ENCODE measurements at regions not wholly inside any gene's neighbourhood (a gene's known extent, or its start where the extent isn't known, plus 50 kb on each side); places are given as distances from the start of the nearest gene placed in this dataset.

DNA sequence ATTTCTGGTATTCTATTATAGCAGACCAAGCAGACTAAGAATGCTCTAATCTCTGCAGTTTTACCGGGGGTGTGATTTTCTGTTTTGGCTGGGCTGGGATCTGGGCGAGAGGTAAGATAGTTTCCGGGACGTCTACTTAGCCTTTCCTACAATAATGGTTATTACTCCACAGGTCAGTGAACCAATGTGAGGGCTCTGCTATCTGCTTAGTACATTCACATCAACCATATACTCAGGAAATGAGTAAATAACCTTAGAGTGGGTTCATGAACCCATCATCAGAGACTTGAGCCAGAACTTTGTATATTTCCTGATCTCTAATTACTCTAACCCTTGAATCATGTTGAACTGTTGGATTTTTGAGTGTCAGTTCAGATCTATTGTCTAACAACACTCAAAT is 90.1 kb upstream of the NOL4 start:
- Histone ChIP-seq H3K27ac (ENCODE audit: low read depth, low read length) (no peak overlapping the region), H3K27me3 (ENCODE audit: control insufficient read depth, insufficient read depth, low read length) (no peaks in the 10 kb centered on the region), H3K9me3 (ENCODE audit: control insufficient read depth, insufficient read depth, low read length) (no peaks in the 10 kb centered on the region), H3K4me3 (ENCODE audit: low read depth, low read length) (no peak overlapping the region)
- ChIA-PET POLR2A (no interaction called here), CTCF (no interaction called here)
- TF ChIP-seq, protein P1, sequence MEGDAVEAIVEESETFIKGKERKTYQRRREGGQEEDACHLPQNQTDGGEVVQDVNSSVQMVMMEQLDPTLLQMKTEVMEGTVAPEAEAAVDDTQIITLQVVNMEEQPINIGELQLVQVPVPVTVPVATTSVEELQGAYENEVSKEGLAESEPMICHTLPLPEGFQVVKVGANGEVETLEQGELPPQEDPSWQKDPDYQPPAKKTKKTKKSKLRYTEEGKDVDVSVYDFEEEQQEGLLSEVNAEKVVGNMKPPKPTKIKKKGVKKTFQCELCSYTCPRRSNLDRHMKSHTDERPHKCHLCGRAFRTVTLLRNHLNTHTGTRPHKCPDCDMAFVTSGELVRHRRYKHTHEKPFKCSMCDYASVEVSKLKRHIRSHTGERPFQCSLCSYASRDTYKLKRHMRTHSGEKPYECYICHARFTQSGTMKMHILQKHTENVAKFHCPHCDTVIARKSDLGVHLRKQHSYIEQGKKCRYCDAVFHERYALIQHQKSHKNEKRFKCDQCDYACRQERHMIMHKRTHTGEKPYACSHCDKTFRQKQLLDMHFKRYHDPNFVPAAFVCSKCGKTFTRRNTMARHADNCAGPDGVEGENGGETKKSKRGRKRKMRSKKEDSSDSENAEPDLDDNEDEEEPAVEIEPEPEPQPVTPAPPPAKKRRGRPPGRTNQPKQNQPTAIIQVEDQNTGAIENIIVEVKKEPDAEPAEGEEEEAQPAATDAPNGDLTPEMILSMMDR (IDR thresholded peaks at IDR 0.05; ENCODE audit: low read depth, low read length), result no peak
- no peak for DNase-seq (ENCODE audit: low read depth, low spot score)

DNA sequence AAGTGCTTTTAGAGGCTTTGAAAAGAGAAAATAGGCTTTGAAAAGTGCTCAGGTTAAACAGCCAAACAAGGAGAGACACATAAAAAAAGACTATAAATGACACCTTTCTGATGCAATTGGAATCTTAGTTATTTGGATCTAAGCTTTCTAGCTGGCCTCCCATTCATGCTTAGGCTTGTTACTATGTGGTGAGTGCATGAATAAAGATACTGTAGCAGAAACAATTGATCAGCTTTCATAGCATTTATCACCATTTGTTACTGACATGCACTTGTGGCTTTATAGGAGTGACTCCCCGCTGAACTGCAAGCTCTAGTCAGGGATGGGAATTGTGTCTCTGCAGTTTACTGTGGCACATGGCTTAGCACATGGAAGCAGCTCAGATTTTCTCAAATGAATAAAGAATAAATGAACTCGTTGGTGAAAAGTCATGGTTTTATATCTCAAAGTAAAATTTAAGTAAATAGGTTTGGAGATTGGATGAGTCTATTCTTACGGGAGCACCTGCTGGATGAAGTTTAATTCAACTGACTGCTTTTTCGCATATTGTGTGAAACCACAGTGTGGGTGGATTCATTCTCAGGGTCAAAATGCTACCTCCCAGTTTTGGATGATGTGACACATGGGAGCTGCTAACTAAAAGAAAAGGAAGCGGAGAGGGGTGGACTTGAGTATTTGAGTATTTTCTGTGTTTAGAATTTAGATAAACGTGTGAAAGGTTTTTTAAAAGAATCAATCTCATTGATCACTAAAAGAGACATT is 91.1 kb upstream of the NOL4 start:
- no peak for DNase-seq (ENCODE audit: low read depth, low spot score)
- Histone ChIP-seq H3K4me3 (ENCODE audit: low read depth, low read length) (no peak overlapping the region), H3K27me3 (ENCODE audit: control insufficient read depth, insufficient read depth, low read length) (no peaks in the 10 kb centered on the region), H3K27ac (ENCODE audit: low read depth, low read length) (no peak overlapping the region), H3K9me3 (ENCODE audit: control insufficient read depth, insufficient read depth, low read length) (no peaks in the 10 kb centered on the region)
- CTCF ChIA-PET, result interaction anchor here (0.8 kb wide), 1 partner anchor 194 kb away, joined by 4 read pairs; no protein-coding TSS in a partner anchor
- POLR2A ChIA-PET, result no interaction called here
- TF ChIP-seq, protein P1 (IDR thresholded peaks at IDR 0.05; ENCODE audit: low read depth, low read length), result no peak

DNA sequence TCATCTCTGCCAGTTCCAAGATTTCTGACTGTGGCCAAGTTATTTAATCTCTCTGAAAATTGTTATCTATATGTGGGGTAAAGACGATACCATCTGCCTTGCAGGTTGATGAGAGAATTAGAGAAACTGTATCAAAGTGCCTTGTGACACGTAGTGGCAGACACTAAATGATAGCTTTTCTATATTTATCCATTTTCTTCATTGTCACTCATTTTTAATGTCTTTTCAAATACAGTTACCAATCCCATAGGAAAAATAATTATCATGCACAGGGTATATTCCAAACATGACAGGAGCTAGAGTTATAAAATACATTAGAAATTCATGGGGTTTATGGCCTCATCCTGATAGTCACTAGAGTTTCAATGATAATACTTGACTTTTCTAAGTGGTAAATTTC is 95.6 kb upstream of the NOL4 start:
- H3K4me3 ChIP-seq (ENCODE audit: low read depth, low read length), result no peak overlapping the region
- H3K27me3 ChIP-seq (ENCODE audit: control insufficient read depth, insufficient read depth, low read length), result no peaks in the 10 kb centered on the region
- CTCF ChIA-PET, result interaction anchor here (0.6 to 5.7 kb wide), 2 partner anchors 54 to 197 kb away, joined by 3 to 82 read pairs; no protein-coding TSS in a partner anchor
- POLR2A ChIA-PET, result no interaction called here
- no peaks in the 10 kb centered on the region for H3K9me3 ChIP-seq (ENCODE audit: control insufficient read depth, insufficient read depth, low read length)
- TF ChIP-seq, protein P1 (IDR thresholded peaks at IDR 0.05; ENCODE audit: low read depth, low read length), result no peak
- DNase-seq (ENCODE audit: low read depth, low spot score), result no peak
- no peak overlapping the region for H3K27ac ChIP-seq (ENCODE audit: low read depth, low read length)

DNA sequence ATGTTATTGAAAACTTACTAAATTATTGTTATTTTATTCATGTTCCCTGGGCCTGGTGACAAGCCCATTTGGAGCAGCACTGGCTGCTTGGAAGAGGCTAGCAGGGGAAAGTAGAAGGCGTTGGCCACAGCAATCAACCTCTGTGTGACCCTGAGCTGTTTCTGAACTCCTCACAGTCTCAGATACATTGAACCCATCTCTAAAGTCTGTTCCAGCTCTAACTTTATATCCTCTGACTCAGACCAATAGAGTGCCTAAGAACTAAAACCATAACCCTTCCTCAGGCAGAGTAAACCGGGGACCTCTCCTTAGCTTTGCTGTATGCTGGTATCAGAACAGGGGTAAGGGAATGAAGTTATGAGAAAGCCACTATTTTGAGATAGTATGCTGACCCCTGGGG is 96.4 kb upstream of the NOL4 start:
- H3K9me3 ChIP-seq (ENCODE audit: control insufficient read depth, insufficient read depth, low read length), result no peaks in the 10 kb centered on the region
- ChIA-PET CTCF (interaction anchor here (0.6 to 5.7 kb wide), 2 partner anchors 55 to 198 kb away, joined by 3 to 82 read pairs; no protein-coding TSS in a partner anchor), POLR2A (no interaction called here)
- no peak overlapping the region for H3K4me3 ChIP-seq (ENCODE audit: low read depth, low read length)
- DNase-seq (ENCODE audit: low read depth, low spot score), result no peak
- no peaks in the 10 kb centered on the region for H3K27me3 ChIP-seq (ENCODE audit: control insufficient read depth, insufficient read depth, low read length)
- TF ChIP-seq, protein P1 (IDR thresholded peaks at IDR 0.05; ENCODE audit: low read depth, low read length), result no peak
- H3K27ac ChIP-seq (ENCODE audit: low read depth, low read length), result no peak overlapping the region
